ENCODE measurements at regions not wholly inside any gene's neighbourhood (a gene's known extent, or its start where the extent isn't known, plus 50 kb on each side); places are given as distances from the start of the nearest gene placed in this dataset.

DNA sequence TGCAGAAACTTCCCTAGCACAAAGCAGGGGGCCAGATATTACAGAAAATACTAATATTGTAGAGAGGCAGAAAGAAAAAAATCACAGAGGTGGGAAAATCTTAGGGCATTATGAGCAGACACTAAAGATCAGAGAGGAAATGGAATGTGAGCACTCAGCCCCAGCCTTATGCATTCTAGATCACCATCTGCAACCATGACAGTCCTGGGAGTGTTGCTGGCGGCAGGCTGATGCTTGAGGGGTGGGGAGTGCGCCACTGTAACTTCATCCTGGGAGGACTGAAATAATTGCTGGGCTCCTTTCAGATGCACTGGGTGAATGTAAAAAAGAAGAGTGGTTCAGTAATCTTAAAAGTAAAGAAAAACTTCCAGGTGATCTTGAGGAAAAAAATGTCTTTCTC lies 427.6 kb upstream of the SEMA6D start:
- DNase-seq, result no peak

- no peak for DNase-seq
Observed at GRCh38 chr15:47291767-47292166, 425.5 kb upstream of the SEMA6D start.

- DNase-seq, result no peak
Observed at GRCh38 chr15:47292638-47293190, 424.6 kb upstream of the SEMA6D start.

DNA sequence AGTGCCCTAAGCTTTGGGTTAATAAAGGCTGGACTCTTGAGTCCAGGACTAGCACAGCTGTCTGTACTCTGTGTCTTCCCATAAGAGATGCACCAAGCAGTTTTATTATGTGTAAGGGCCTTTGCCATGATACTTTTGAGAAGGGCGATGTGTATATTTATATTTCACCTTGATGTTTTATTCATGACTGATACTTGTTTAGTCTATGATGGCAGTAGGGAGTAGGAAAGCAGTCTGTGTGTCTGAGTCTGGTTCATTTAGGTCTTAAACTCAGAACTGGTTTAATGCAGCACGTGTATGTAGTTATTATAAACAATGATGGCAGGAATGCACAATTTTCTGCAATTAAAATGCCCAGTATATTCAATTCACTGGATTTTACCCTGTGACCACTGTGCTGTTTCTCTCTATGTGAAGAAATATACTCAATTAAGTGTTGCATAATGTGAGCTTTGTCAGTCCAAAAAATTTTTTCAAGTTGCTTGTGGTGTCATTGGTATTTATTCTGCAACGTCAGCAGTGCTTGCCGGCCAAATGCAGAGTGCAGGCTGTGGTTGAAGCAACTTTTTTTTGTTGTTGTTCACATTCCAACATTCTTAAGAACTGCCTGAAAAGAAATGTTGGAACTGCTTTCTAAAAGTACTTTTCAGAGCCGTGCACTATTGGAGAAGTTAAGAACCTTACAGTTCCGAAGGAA lies 423.7 kb upstream of the SEMA6D start:
- DNase-seq, result no peak

- DNase-seq, result no peak
Observed at GRCh38 chr15:47294765-47295259, 422.5 kb upstream of the SEMA6D start.

DNA sequence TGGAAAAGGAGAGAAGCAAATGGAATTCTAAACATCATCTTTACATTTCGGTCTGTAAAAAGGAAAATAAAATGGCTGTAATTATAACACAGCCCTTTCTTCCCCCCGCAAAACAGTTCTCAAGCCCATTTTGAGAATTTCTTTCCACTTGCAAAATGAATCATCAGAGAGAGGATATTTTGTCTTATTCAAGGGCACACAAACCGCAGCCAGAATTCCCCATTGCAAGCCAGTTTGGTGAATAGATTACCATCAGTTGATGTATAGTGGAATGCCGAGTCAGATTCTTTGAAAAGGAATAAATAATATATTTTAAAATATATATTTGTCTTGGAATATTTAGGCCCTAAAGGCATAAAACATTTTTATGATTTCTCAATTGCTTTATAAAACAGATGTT lies 420.4 kb upstream of the SEMA6D start:
- no peak for DNase-seq

DNA sequence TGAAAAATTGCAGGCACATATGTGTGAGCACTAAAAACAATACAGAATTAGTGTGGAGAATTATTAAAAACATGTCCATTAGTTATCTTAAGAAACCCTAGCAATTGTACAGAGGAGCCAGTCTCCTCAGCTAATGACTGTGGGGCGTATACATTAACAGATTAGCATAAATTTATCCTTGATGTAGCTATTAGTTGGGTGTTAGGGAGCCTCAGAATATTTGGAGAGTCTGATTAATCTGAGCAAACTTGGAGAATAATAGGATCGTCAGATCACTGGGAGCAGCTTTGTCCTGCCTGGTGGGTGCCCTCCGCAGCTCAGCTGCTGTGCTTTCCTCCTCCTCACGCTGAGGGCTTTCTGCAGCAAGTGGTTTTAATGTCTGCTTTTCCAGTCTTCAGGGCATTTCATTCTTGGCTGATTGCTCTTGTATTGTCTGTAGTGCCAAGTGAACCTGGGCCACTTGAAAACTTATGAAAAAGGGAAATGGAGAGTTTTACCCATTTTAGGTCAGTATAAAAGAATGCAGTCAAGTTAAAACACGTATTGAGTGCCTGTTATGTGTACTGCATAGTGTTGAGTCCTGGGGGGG lies 417.4 kb upstream of the SEMA6D start:
- DNase-seq, result no peak

GRCh38 chr15:47300596-47300995 lies 416.7 kb upstream of the SEMA6D start:
- no peak for DNase-seq

- DNase-seq, result peak; percentile 71
Observed at GRCh38 chr15:47301481-47301880, 415.8 kb upstream of the SEMA6D start.

DNA sequence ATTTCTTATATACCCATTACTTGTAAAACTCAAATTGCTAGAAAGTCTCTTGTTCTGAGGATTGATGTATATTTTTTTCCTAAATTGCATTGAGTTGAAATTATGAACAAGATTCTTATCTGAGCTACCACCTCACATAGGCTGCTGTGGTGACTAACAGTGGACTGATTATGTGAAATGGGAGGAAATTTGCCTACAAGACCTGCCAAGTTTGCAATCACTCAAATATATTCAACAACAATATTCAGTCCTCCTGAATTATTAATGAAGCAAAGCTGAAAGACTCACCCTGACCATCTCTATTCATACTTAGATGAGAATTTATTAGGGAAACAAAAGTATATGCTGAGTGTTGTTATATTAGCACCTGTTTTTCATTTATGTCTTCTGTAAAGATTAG lies 412.6 kb upstream of the SEMA6D start:
- DNase-seq, result no peak

DNA sequence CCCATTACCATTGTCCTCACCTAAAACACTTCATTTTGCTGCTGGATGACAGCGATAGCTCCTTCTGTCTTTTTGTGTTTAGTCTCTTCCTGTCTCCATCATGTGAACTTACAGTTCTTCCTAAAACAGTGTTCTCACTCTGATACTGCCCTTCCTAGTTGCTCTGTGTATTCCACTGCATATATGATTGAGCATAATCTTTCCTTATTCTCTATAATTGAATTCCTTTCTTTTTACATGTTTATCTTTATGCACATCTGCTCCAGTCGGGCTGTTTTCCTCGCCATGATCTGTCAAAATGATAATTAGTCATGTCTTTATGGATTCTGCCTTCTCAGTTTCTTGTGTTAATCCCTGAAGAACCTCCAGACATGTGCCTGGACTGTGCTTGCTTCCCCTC lies 405.1 kb upstream of the SEMA6D start:
- no peak for DNase-seq

DNA sequence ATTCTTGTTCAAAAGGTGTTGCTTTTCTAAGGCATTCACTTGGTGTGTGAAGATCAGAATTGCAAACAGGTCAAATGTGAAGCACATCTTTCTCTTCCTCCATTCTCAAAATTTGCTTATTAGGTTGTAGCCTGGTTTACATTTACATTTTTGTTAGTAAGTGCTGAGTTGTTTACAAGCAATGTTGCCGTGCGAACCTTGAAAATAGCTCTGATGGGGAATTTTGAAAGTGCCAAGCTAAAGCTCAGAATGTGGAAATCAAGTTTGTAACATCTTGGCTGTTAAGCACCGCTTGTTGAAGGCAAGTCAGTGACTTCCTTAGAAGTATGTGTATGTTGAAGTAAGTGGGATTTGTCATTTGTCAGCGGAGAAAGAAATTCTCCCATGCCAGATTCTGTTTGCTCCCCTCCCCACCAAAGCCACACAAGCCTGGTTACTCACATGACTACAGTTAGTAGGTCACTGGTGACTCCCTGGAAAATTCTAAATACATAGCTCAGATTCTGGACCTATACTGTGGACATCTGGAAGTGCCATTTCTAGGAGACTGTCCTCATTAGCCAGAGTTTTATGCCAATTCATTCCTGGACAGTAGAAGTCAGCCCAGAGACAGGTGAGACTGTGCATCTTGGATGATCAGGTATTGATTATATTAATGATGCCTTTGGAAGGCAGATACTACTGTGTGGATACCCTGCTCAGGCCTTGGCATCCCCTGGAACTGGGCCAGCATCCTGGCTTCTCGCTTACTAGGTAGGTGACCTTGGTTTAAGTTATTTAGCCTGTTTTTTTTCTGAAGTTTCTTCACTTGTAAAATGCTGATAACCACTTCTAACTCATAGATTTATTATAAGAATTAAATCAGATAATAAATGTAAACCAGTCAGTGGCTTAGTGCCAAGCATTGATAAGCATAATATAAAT lies 390.6 kb upstream of the SEMA6D start:
- no peak for DNase-seq

DNA sequence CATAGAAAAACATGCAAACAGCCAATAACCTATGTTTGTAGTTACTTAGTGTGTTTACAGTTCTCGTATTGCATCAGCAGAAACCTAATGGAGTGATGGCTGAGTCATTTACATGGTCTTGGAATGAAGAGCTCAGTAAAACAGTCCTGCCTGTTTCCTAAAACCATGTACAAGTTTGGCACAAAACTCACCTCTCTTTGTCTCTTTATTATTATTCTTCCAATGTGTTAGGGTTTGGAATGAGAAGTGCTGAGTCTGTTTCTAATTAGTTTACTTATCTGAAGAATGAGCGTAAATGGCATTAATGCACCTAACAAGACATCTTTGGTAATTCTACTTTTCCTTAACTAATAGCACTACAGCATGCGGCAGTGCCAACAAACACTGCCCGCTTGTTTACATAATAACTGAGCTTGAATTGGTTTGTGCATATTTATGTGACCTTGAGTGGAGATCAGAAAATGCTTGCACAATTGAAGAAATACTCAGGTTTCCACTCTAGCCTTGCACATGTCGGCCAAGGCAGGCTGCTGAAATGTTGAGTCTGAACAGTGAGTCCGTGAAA lies 385.4 kb upstream of the SEMA6D start:
- DNase-seq, result peak; percentile 18

- no peak for DNase-seq
Observed at GRCh38 chr15:47332481-47332880, 384.8 kb upstream of the SEMA6D start.

- no peak for DNase-seq
Observed at GRCh38 chr15:47333734-47334133, 383.6 kb upstream of the SEMA6D start.

- no peak for DNase-seq
Observed at GRCh38 chr15:47334805-47335535, 382.3 kb upstream of the SEMA6D start.

DNA sequence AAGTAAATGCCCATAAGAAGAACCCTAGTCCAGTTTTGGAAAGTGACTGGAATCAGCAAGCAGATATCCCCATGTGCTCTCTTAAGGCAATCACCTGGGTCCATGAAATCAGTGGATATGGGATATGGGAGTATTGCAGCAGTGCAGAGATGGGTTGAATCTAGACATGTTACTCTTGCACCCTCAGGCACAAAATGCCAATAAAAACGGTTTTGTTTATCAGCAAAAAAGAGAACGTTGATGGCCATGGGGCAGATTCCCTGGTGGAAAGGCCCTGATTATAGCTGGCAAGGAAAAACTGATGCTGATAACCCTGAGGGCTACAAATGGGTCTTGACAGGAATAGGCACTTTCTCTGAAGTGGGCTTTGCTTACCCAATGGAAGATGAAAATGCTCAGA lies 380.2 kb upstream of the SEMA6D start:
- DNase-seq, result no peak

GRCh38 chr15:47337836-47338235 lies 379.5 kb upstream of the SEMA6D start:
- DNase-seq, result no peak

GRCh38 chr15:47338771-47339170 lies 378.5 kb upstream of the SEMA6D start:
- DNase-seq, result no peak

- DNase-seq, result no peak
Observed at GRCh38 chr15:47339800-47340570, 377.3 kb upstream of the SEMA6D start.

DNA sequence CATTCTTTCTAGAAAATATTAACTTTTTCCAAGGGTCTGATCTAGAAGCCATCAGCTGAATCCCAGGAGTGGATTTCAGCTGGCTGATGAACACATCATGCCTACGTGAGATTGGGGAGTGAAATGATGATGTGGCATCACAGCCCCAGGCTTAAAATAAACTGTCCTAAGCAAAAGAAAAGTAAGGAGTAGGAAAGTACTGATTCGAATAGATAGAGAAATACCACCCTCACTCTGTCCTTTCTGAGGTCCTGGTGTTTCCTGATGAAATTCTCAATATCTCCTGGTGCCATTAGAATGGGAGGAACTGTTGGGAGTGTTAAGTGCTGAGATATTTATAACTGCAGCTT lies 376.8 kb upstream of the SEMA6D start:
- no peak for DNase-seq

DNA sequence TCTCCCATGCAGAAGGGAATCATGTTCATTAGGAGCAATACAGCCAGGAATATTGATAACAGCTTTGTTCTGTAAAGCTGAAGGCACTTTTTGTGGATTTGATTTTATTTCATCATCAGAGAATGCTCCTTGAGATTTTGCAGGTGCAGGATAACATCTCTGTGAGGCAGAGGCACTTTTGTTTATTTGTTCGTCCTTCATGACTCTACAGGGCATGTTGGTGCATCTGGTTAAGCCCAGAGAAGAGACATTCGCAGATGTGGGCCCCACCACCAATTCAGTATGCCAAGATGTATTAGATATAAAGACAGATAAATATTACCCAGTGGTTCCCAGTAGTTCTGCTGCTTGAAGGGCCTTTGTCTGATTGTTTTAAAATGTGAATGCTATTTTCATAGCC lies 368.1 kb upstream of the SEMA6D start:
- DNase-seq, result no peak
